KMS-11 (cell line): ENCODE measurements at regions not wholly inside any gene's neighbourhood (a gene's known extent, or its start where the extent isn't known, plus 50 kb on each side); places are given as distances from the start of the nearest gene placed in this dataset.

ENCODE experiments used
- H2AFZ ChIP-seq: fragments of 200-600 bp; sonication (generic); 2 replicates; pipeline ENCODE4 v1.6.1; 2016; ENCODE audit warnings: antibody characterized with exemption, mixed run types, low read depth
- H3K27ac ChIP-seq: fragments of 200-600 bp; sonication (generic); 2 replicates; pipeline ENCODE4 v1.6.1; 2016; ENCODE audit warnings: mild to moderate bottlenecking, mixed run types
- H3K27me3 ChIP-seq: fragments of 200-600 bp; sonication (generic); 2 replicates; pipeline ENCODE4 v1.6.1; 2017; ENCODE audit warnings: mild to moderate bottlenecking, low read depth, mixed run types, moderate library complexity; ENCODE audit not compliant: insufficient read depth
- H3K36me3 ChIP-seq: fragments of 200-600 bp; sonication (generic); 2 replicates; pipeline ENCODE4 v1.6.1; 2017; ENCODE audit warnings: mild to moderate bottlenecking, mixed run types; ENCODE audit not compliant: insufficient read depth
- H3K4me1 ChIP-seq: fragments of 200-600 bp; sonication (generic); 2 replicates; pipeline ENCODE4 v1.6.1; 2016; ENCODE audit warnings: mild to moderate bottlenecking, low read depth, mixed run types; ENCODE audit not compliant: poor library complexity, severe bottlenecking
- H3K4me2 ChIP-seq: fragments of 200-600 bp; sonication (generic); 2 replicates; pipeline ENCODE4 v1.7.0; 2016; ENCODE audit warnings: mild to moderate bottlenecking, mixed run types
- H3K4me3 ChIP-seq: fragments of 200-600 bp; sonication (generic); IDR thresholded peaks from 2 replicates; pipeline ENCODE4 v1.6.1; 2017; ENCODE audit warnings: low read depth, low read length, mixed read lengths; ENCODE audit not compliant: insufficient read depth
- H3K79me2 ChIP-seq: fragments of 200-600 bp; sonication (generic); 2 replicates; pipeline ENCODE4 v1.6.1; 2016; ENCODE audit warnings: low read depth, mixed run types; ENCODE audit not compliant: insufficient read depth
- H3K9ac ChIP-seq: fragments of 200-600 bp; sonication (generic); 2 replicates; pipeline ENCODE4 v1.6.1; 2016; ENCODE audit warnings: mild to moderate bottlenecking, mixed run types
- H4K20me1 ChIP-seq: fragments of 200-600 bp; sonication (generic); 2 replicates; pipeline ENCODE4 v1.6.1; 2016; ENCODE audit warnings: mild to moderate bottlenecking, mixed run types; ENCODE audit not compliant: insufficient read depth
- CTCF ChIP-seq: fragments of 200-600 bp; sonication (generic); conservative IDR thresholded peaks from 2 replicates; pipeline ENCODE4 v1.6.1; 2017; ENCODE audit warnings: low read depth, mild to moderate bottlenecking, antibody characterized with exemption, low read length, moderate library complexity, mixed read lengths

GRCh38 chr13:47546391-47547225 is 454.5 kb downstream of the SUCLA2 start:
- Histone ChIP-seq H3K79me2 (no peaks in the 10 kb centered on the region), H3K4me2 (no peak overlapping the region), H2AFZ (no peak overlapping the region), H3K27me3 (no peaks in the 10 kb centered on the region), H3K4me1 (no peaks in the 10 kb centered on the region), H3K9ac (no peak overlapping the region), H3K36me3 (no peaks in the 10 kb centered on the region), H4K20me1 (no peaks in the 10 kb centered on the region), H3K4me3 (no peak overlapping the region), H3K27ac (no peak overlapping the region)
- TF ChIP-seq CTCF: no peak

GRCh38 chr13:47545201-47546024 is 455.7 kb downstream of the SUCLA2 start:
- Histone ChIP-seq H3K27ac (no peak overlapping the region), H3K9ac (no peak overlapping the region), H3K4me2 (no peak overlapping the region), H3K27me3 (no peaks in the 10 kb centered on the region), H2AFZ (no peak overlapping the region), H3K36me3 (no peaks in the 10 kb centered on the region), H3K4me1 (no peaks in the 10 kb centered on the region), H3K79me2 (no peaks in the 10 kb centered on the region), H4K20me1 (no peaks in the 10 kb centered on the region), H3K4me3 (no peak overlapping the region)
- no peak for TF ChIP-seq CTCF

DNA sequence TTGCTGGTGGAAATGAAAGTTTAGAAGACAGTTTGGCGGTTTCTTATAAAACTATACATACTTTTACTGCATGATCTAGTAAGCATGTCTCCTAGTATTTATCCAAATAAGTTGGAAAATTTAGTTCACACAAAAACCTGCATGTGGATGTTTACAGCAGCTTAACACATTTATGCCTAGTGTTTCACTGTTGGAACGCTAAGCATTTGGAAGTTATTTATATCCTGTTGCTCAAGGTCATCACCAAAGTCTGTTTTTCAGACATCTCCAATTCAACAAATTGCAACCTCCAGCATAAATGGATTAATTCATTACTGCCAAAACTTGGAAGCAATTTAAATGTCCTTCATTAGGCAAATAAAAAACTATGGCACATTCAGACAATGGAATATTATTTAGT is 461.8 kb downstream of the SUCLA2 start:
- H3K4me2 ChIP-seq: no peak overlapping the region
- no peaks in the 10 kb centered on the region for H3K36me3 ChIP-seq
- no peak overlapping the region for H3K9ac ChIP-seq
- H3K79me2 ChIP-seq: no peaks in the 10 kb centered on the region
- H4K20me1 ChIP-seq: no peaks in the 10 kb centered on the region
- H2AFZ ChIP-seq: no peak overlapping the region
- no peaks in the 10 kb centered on the region for H3K4me1 ChIP-seq
- H3K27me3 ChIP-seq: no peaks in the 10 kb centered on the region
- no peak overlapping the region for H3K4me3 ChIP-seq
- no peak overlapping the region for H3K27ac ChIP-seq
- no peak for TF ChIP-seq CTCF

DNA sequence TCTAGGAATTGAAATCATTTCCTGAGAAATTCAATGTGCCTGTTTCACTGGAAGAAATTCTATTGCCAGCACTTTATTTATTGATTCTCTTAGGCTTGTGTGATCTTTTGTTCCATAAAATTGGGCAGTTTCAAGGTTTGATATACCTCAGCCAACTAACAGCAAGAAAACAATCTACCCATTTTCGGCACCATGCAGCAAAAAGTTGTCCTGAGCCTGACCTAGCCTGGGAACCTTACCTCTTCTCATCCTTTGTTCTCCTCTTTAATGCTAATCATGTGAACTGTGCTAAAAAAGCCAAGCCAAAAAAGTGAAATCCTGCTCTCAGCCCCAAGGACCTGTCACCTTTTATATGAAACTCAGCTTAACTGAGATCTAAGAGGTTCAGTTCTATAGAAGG is 477.3 kb downstream of the SUCLA2 start:
- Histone ChIP-seq H3K27ac (no peak overlapping the region), H3K4me3 (no peak overlapping the region), H3K4me1 (no peaks in the 10 kb centered on the region), H3K9ac (no peak overlapping the region), H3K36me3 (no peaks in the 10 kb centered on the region), H4K20me1 (no peaks in the 10 kb centered on the region), H3K79me2 (no peaks in the 10 kb centered on the region), H3K4me2 (no peak overlapping the region), H3K27me3 (no peaks in the 10 kb centered on the region), H2AFZ (no peak overlapping the region)
- TF ChIP-seq CTCF: no peak
